GM19372 (cell line): ENCODE measurements at regions not wholly inside any gene's neighbourhood (a gene's known extent, or its start where the extent isn't known, plus 50 kb on each side); places are given as distances from the start of the nearest gene placed in this dataset.
"Not testable (repeated sequence)": the region's sequence is repeated elsewhere in the genome, so short reads cannot be mapped to it uniquely, and the experiment has no call there.

Experiments
- ATAC-seq: cut with Tn5 transposase; IDR thresholded peaks from one replicate; pipeline ENCODE4 v1.9.1; 2021; ENCODE audit warnings: mild to moderate bottlenecking, low read depth, moderate library complexity; ENCODE audit not compliant: unreplicated experiment

DNA sequence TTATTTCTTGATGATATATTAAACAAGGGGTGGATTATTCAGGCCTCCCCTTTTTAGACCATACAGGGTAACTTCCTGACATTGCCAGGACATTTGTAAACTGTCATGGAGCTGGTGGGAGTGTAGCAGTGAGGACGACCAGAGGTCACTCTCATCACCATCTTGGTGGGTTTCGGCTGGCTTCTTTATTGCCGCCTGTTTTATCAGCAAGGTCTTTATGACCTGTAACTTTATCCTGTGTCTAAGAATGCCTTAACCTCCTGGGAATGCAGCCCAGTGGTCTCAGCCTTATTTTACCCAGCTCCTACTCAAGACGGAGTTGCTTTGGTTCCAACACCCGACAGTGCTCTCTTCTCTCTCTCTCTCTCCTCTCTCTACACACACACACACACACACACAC, 221.9 kb downstream of the C16orf95 start:
- ATAC-seq, result no peak

DNA sequence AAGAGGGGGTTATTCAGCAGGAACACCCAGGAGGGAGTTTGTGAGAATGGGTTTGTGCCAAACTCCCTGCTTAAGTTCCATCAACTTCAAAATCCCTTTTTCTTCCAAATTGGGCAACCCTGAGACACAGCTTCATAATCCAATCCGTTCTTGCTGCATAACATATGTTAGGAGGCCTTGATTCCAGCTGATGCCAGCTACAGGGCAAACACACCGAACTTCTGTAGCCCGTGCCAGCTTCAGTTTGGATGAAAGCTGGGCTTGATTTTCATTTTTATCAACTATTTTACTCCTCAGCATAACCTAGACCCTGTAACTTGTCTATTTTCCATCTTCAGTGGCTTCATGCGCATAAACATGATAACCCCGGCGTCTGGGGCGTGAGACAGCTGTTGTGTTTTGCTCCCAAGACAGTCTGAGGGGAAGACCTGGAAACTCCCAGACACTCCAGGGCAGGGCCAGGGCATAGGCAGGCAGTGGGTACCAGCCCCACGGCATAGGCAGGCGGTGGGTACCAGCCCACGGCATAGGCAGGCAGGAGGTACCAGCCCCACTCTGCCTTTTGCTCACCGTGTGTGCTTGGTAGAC, 220.4 kb downstream of the C16orf95 start:
- no peak for ATAC-seq

DNA sequence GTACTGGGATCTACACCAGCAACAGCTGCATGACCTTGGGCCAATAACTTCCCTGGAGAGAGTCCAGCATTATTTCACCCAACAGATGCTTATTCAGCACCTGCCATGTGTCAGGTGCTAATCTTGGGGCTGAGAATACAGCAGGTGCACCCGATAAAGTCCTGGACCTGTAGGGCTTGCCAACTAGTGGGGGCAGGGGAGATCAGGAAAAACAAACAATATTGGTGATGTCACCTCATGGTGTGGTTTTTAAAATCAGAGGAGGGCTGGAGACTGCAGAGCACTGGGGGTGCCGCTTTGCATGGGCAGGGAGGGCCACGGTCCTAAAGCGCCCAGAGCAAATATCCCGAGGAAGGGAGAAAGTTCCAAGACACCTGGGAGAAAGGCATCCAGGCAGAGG, 218.8 kb downstream of the C16orf95 start:
- no peak for ATAC-seq

DNA sequence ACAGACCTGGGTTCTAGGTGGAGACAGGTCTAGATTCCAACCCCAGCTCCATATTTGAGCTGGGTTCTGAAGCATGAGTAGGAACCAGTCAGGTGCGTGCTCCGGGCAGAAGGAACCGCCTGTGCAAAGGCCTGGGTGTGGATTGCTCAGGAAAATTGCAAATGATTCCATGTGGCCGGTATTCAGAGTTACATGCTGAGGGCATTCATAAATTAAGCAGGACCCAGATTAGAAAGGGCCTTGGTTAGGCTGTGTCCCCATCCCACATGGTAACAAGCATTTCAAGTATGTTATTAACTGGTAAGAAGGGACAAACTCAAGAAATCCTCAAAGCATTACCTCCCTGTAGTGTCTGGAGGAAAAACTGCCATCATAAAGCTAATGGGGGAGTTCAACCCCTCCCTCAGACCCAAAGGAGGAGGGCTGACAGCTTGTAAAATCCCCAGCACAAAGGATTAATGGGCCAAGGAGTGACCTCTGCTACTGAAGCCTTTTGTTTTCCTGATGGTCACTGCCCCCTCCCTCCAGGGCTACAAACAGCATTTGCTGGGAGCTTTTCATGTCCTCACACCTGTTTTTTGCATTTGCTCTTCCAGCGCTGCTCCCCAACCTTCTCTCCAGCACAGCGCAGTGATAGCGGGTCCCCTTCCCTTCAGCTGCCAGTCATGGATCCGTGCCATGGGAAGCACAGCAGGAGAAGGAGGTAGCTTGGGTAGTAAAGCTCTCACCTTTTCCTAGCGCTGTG, 218.0 kb downstream of the C16orf95 start:
- no peak for ATAC-seq

DNA sequence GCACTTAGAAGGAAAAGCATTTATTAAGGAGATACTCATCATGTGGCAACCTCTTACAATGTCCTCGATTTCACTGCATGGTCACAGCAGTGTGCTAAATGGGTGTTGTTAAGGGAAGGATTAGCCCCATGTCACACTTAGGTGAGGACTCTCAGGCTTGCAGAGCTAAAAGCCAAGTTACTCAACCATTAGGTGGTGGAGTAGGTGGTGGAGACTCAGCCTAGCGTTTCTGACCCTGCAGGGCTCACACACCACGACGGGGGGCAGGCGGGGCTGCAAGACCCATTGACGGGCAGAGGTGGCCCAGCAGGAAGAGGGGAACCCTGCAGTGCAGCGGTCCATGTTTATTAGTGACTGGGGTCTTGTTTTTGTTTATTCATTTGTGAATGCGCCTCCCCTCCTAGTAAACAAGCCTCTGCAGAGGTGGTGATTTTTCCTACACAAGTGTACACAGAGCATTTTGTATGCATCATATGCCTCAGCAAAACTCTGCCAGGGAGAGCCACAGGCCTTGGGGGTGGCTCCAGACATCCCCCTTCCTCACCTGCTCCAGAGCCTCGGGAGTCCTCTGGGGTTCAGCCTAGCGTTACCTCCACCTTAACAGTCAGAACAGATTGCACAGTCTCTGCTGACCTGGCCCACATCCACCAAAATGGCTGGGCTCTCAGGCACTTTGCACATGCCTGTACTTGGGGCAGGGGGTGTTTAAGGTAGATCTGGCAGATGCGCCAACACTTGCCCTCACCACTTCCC, 216.7 kb downstream of the C16orf95 start:
- ATAC-seq, result no peak

DNA sequence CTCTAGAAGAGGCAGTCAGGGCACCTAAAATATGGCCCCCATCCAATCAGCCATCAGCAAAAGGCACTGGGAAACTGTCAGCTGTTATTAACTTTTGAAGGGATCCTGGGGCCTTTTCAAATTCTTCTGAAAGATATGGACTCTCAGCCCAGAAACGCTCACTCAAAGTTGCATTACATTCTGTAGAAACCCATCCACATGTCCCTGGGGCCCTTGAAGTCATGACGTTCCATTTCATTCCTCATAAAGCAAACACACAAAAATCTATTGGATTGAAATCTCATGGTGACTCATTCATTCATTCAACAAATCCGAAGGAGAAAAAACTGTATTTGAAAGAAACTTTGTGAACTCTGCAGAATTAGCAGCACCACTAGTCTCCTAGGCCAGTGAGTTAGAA, 215.3 kb downstream of the C16orf95 start:
- ATAC-seq, result no peak

DNA sequence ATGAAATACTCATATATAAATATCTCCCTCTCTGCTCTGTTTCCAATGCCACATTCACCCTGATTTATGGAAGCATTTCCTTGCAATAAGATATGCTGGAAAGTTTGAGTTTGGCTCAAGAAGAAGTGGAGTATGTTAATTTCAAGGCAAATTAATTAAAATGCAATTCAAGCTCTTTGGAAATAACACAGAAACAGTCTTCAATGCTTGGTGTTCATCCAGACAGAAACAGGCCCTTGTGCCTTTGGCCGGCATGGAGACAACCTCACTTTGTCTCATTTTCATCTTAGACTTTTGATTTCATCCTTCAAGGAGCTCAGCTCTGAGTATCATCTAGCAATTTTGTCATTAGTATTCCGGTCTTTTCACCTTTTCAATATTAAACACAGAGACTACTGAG, 210.0 kb downstream of the C16orf95 start:
- no peak for ATAC-seq

DNA sequence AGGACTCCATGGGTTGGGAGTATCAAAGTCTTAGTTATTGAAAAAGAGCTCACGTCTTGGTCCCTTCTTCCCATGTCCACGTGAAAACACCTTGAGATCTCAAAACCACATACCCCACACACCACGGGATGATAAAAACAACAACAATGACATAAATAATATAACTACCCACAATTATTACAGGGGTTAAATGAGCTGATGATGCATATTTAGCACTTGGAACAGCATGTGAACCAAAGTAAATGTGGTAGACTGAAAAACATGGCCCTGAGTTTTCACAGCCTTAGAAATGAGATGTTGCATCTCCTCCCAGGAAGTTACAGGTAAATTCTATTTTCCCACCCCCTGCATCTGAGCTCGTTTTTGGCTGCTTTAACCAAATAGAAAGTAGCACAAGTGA, 208.9 kb downstream of the C16orf95 start:
- no peak for ATAC-seq

DNA sequence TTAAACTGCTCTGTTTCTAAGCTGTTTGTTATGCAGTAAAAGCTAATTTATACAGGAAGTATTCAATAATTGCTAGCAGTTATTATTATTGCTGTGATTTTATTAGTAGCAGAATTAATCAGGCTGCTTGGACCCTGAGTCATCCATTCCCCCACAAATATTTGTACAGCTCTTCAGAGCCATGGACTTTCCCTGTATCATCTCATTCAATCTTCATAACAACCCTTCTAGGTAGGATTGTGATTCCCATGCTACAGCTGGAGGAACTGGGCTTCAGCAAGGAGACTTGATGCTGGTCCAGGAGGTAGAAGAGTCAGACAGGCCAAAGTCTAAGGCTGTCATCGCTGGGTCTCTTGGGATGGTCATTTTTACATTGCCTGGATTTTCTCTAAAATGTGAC, 208.3 kb downstream of the C16orf95 start:
- ATAC-seq, result no peak

DNA sequence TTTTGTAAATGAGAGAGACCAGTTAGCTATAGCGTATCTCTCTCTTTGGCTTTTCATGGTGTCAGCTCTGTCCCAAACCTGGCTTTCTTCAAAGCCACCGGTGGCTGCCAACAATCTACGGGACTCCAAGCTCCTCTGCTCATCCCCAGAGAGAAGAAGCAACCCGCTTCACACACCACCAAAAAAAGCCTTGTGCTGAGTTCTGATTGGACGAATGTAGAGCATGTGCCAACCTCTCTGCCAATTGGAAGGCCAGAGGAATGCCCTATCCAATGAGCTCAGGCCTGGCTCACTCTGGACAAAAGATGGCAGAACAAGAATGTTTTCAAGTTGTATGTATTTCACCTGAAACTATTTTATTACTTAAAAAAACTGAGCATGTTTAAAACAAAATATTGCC, 202.4 kb downstream of the C16orf95 start:
- no peak for ATAC-seq

DNA sequence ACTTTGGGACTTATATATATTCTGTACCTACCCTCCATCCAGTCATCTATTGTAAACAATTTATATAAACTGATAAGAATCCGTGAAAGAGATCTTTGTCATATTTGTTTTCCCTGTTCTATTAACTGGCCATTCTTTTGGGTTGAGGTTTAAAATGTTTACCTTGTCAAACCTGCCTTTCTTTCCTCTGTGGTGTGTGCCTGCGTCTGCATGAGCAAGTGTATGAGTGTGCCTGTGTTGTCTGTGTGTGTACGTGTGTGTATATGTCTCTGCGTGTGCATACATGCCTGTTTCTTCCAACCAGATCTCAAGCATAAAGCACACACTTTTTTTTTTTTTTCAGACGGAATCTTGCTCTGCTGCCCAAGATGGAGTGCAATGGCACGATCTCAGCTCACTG, 201.5 kb downstream of the C16orf95 start:
- no peak for ATAC-seq

DNA sequence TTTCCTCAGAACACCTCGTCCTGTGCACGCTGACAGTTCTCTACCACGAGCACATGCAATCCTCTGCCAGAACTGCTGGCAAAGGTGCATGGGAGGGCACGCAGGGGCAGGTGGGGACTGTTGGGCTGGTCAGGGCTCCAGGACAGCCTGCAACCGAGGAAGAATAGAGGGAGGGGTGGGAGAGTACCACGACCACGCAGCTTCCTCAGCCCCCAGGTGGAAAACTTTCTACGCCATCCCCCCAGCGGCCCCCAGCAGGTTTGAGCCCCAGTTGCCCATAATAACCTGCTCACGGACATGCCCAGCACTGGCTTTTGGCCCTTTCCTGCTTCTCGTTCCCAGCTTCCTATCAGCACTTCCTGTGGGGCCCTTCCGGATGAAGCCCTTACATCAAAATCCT, 199.3 kb downstream of the C16orf95 start:
- ATAC-seq, result no peak

DNA sequence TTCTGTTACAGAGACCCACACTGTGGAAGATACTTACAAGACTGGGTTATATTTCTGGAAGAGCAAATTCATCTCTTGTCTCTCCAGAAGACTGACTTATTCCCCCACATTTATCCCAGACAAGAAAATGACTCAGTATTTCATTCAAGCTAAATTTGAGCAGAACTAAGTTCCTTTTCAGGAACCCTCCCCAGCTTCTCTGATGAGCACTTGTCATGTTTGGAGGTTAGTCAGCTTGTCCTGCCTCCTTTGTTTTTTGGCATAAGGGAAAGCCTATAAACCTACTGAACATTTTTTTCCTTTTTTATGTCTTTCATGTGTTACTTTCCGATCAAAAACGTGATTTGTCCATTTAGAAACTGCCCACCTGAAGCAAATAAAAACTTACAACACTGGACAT, 198.0 kb downstream of the C16orf95 start:
- ATAC-seq, result no peak

DNA sequence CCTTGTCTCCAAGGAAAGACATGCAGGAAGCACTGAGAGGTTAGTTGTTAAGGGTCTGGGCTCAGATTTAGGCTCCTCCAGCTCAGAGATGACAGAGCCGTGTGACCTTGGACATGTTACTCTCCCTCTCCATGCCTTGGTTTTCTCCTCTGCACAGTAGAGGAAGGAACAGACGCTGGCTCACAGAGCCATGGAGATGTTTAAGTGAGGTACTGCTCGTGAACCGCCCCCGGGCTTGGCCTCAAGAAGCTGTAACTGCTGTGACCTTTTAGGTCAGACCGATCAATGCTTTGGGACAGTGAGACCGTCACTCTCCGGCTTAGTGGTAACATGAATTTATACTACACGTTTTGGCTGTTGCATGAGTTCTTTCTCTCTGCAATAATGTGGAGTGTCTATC, 197.4 kb downstream of the C16orf95 start:
- no peak for ATAC-seq

DNA sequence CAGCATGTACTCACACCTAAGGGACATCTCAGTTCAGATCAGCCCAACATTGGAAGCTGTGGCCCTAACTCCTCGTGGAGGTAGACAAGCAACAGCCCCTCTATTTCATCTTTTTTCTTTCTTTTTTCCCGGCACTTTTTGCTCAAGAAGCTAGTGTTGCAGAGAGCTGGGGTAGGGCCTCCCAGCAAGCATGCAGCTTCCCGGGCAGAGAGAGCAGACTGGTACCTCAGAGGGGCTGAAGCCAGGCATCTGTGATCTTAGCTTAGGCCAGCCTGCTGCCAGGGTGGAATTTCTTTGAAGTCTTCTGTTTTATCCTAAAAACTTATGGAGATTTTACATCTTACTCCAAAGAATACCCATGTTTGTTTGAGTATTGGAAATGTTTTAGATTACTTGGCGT, 195.4 kb downstream of the C16orf95 start:
- no peak for ATAC-seq

DNA sequence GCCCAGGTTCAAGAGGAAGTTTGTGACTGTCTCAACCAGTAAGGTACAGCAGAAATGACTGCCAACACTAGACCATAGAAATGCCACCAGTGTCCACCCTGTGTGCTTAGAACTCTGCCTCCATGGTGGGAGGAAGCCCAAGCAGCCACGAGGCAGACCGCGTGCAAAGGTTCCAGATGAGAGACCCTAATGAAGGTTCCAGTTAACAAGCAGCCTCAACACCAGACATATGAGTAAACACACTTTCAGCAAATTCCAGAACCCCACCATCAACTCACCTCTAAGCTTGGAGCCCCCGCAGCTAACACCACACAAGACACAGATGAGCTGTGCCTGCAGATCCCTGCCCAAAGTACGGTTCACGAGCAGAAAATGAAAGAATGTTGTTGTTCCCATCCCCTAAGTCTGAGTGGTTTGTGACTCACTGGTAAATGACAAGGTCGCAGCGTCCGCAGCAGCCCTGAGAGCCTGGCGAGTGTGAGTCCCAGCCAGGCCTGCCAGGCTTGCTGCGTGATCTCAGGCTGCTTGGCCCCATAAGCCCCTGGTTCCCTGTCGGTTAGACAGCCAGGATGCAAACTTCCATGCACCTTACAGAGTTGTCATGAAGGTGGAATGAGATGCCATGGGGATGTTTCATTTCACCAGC, 193.7 kb downstream of the C16orf95 start:
- ATAC-seq, result no peak

DNA sequence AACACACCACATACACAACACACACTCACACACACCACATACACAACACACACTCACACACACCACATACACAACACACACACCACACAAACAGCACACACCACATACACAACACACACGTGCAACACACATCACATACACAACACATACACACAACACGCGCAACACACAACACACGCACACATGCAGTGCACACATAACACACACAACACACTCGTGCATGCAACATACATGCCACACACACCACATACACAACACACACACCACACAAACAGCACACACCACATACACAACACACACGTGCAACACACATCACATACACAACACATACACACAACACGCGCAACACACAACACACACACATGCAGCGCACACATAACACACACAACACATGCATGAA, 192.8 kb downstream of the C16orf95 start:
- not testable (repeated sequence) for ATAC-seq

DNA sequence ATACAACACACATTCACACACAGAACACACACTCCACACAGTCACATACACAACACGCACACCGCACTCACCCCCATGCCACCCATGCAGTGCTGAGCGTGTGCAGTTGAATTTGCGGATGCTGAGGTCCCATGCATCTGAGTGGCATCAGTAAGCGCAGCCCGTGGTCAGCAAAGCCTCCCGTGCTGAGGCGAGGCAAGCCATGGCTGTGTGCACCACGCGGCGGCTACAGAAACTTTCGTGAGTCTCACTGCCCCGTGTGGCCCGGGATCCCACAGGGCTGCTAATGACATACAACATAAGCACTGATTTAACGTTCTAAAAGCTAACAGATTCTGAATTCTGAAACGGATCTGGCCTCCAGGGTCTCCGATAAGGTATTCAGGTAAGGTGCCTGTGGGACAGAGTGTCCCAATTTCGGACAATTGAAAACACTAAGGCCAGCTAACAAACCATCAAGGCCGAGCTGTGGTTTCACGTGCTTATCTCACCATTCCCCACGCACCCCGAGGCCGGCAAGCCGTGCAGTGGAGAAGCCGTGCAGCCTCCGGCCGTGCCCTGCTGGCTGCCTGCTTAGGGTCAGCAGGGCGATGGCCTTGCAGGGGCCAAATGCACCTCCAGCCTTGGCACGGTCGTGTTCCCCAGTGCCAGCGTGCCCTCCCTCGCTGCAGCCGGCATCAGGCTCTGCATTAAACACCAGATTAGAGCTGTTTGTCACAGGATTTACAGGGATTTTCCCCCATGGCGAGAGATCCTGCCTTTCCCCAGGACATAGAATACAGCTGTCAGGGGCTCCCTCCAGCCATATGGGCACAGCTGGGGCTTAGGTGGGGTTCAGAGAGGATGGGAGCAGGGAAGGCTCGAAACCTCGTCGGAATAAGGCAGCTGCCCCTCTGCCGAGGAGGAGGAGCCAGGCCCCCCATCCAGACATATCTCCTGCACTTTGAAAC, 191.7 kb downstream of the C16orf95 start:
- ATAC-seq, result no peak

DNA sequence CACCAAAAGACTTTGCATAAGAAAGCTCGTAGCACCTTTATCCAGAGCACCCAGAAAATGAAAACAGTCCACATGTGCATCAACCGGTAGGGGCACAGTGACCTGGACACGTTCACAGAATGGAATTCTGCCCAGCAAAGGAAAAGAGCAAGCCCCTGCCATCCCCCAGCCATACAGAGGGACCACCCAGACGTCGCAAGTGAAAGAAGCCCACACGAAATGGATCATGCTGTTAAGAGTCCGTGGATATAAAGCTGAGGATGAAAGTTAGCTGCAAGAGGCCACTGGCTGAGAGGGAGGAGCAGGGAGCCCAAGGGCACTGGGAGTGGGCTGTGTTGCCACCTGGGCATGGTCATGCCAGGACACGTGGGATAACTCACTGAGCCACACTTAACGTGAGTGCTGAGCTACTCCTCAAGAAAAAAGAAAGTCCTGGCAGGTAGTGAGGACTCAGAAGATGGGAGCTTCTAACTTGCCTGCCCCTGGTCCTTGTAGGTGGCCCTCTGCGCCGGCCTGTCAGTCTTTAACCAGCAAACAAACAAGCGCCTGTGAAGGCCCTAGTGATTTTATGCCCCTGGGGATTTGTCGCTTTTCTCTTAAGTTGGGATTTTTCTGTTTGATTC, 190.7 kb downstream of the C16orf95 start:
- ATAC-seq, result no peak
